Keratinocyte (primary cell): ENCODE measurements at regions not wholly inside any gene's neighbourhood (a gene's known extent, or its start where the extent isn't known, plus 50 kb on each side); places are given as distances from the start of the nearest gene placed in this dataset.

Source experiments
- DNase-seq: peaks from one replicate; pipeline ENCODE4 v3.0.0-alpha.2; 2011; ENCODE audit warnings: low read depth, missing footprints, low spot score
- FAIRE-seq: peaks from 2 replicates; lab custom pipeline; 2011; peaks lifted over from hg19 to GRCh38; lab: Jason Lieb, UNC
- H2AFZ ChIP-seq: 2 replicates; pipeline ENCODE4 v1.6.0; 2012; ENCODE audit warnings: low read length, control low read depth, inconsistent platforms; ENCODE audit not compliant: control insufficient read depth
- H3K27ac ChIP-seq: 2 replicates; pipeline ENCODE4 v1.5.1; 2011; ENCODE audit warnings: low read length; ENCODE audit not compliant: control insufficient read depth, insufficient read depth
- H3K27me3 ChIP-seq: 3 replicates; pipeline ENCODE4 v1.6.0; 2011; ENCODE audit warnings: low read length; ENCODE audit not compliant: control insufficient read depth, insufficient read depth; ENCODE audit errors: extremely low read depth
- H3K36me3 ChIP-seq, 2 experiments: 2 replicates in 1 of 2; 3 replicates in 1 of 2; pipeline ENCODE4 v1.5.1; 2011; ENCODE audit warnings: low read length in 2 of 2, mild to moderate bottlenecking in 1 of 2; ENCODE audit not compliant: control insufficient read depth in 2 of 2, insufficient read depth in 2 of 2; ENCODE audit errors: extremely low read depth in 1 of 2
- H3K4me1 ChIP-seq: 3 replicates; pipeline ENCODE4 v1.5.1; 2011; ENCODE audit warnings: low read length; ENCODE audit not compliant: control insufficient read depth, insufficient read depth; ENCODE audit errors: extremely low read depth
- H3K4me2 ChIP-seq: 3 replicates; pipeline ENCODE4 v1.6.0; 2011; ENCODE audit warnings: low read depth, low read length; ENCODE audit not compliant: control insufficient read depth, insufficient read depth; ENCODE audit errors: extremely low read depth
- H3K4me3 ChIP-seq, 3 experiments: fragments of 200-600 bp in 1 of 3; sonication (generic) in 1 of 3; 2 replicates in 2 of 3; 3 replicates in 1 of 3; pipeline ENCODE4 v1.5.1; 2011 to 2016; ENCODE audit warnings: low read length in 3 of 3, mild to moderate bottlenecking in 3 of 3, control low read depth in 2 of 3, inconsistent platforms in 1 of 3, low read depth in 1 of 3, mixed read lengths in 1 of 3, mixed run types in 1 of 3, moderate library complexity in 1 of 3; ENCODE audit not compliant: control insufficient read depth in 2 of 3, insufficient read depth in 2 of 3; ENCODE audit errors: extremely low read depth in 1 of 3
- H3K79me2 ChIP-seq: 2 replicates; pipeline ENCODE4 v1.6.0; 2012; ENCODE audit warnings: low read length; ENCODE audit not compliant: control insufficient read depth, insufficient read depth
- H3K9ac ChIP-seq: 3 replicates; pipeline ENCODE4 v1.6.0; 2011; ENCODE audit warnings: low read length; ENCODE audit not compliant: control insufficient read depth, insufficient read depth; ENCODE audit errors: extremely low read depth
- H3K9me1 ChIP-seq: 3 replicates; pipeline ENCODE4 v1.6.0; 2011; ENCODE audit warnings: low read length; ENCODE audit not compliant: control insufficient read depth, insufficient read depth; ENCODE audit errors: extremely low read depth
- H3K9me3 ChIP-seq: 2 replicates; pipeline ENCODE4 v1.5.1; 2012; ENCODE audit warnings: low read depth, low read length; ENCODE audit not compliant: control insufficient read depth
- H4K20me1 ChIP-seq: 3 replicates; pipeline ENCODE4 v1.6.0; 2011; ENCODE audit warnings: low read length; ENCODE audit not compliant: control insufficient read depth, insufficient read depth; ENCODE audit errors: extremely low read depth
- EZH2 ChIP-seq: IDR thresholded peaks from one replicate; pipeline ENCODE4 v1.6.1; 2012; ENCODE audit warnings: inconsistent platforms, mild to moderate bottlenecking, low read length, moderate library complexity
- dilution Hi-C: fragments of 300-500 bp; cut with MboI; formaldehyde crosslinking; loops from one replicate; pipeline ENCODE4 v1.7.0; 2020; ENCODE audit warnings: low sequenced_read_pairs; ENCODE audit not compliant: extremely low pct_ligation_motif_present
- TF ChIP-seq, protein P1 (sequence below), 3 experiments: IDR thresholded peaks in 1 of 3; conservative IDR thresholded peaks in 1 of 3; optimal IDR thresholded peaks in 1 of 3; 2 replicates in 2 of 3; 3 replicates in 1 of 3; pipeline versions ENCODE3 to v1.5.1; 2011; ENCODE audit warnings: low read length in 3 of 3, mild to moderate bottlenecking in 3 of 3, moderate library complexity in 2 of 3, control low read depth in 1 of 3, inconsistent platforms in 1 of 3; ENCODE audit not compliant: insufficient read depth in 2 of 3; ENCODE audit errors: extremely low read depth in 1 of 3

DNA sequence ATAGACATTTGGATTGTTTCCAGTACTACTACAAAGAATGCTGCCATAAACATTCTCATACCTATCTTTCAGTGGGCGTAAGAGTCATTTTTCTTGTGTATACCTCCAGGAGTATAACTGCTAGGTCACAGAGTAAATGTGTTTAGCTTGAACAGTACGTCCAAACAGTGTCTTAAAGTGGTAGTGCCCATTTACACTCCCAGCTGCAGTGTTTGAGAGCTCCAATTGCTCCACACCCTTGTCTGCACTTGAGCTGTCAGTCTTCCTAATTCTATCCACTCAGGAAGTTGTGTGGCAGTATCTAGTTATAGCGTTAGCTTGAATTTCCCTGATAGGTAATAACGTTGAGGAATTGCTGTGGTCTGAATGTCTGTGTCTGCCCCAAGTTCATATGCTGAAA, 404.7 kb upstream of the PPP2R3A start:
- Histone ChIP-seq H3K9me3 (no peaks in the 10 kb centered on the region), H3K4me3 (no peak overlapping the region), H2AFZ (no peak overlapping the region), H3K4me2 (no peak overlapping the region), H3K27ac (no peak overlapping the region), H3K36me3 (no peaks in the 10 kb centered on the region), H3K9ac (no peak overlapping the region), H3K79me2 (no peaks in the 10 kb centered on the region), H3K9me1 (no peaks in the 10 kb centered on the region), H4K20me1 (no peaks in the 10 kb centered on the region), H3K27me3 (no peaks in the 10 kb centered on the region), H3K4me1 (no peaks in the 10 kb centered on the region)
- FAIRE-seq: no peak
- TF ChIP-seq, protein P1, sequence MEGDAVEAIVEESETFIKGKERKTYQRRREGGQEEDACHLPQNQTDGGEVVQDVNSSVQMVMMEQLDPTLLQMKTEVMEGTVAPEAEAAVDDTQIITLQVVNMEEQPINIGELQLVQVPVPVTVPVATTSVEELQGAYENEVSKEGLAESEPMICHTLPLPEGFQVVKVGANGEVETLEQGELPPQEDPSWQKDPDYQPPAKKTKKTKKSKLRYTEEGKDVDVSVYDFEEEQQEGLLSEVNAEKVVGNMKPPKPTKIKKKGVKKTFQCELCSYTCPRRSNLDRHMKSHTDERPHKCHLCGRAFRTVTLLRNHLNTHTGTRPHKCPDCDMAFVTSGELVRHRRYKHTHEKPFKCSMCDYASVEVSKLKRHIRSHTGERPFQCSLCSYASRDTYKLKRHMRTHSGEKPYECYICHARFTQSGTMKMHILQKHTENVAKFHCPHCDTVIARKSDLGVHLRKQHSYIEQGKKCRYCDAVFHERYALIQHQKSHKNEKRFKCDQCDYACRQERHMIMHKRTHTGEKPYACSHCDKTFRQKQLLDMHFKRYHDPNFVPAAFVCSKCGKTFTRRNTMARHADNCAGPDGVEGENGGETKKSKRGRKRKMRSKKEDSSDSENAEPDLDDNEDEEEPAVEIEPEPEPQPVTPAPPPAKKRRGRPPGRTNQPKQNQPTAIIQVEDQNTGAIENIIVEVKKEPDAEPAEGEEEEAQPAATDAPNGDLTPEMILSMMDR (optimal IDR thresholded peaks at IDR 0.05 in 1 of 3, IDR thresholded peaks at IDR 0.05 in 1 of 3, conservative IDR thresholded peaks at IDR 0.05 in 1 of 3; ENCODE audit: extremely low read depth in 1 of 3, insufficient read depth in 2 of 3, low read length in 3 of 3): no peak
- TF ChIP-seq EZH2: no peak
- no peak for DNase-seq
- dilution Hi-C loops: no loop called here

DNA sequence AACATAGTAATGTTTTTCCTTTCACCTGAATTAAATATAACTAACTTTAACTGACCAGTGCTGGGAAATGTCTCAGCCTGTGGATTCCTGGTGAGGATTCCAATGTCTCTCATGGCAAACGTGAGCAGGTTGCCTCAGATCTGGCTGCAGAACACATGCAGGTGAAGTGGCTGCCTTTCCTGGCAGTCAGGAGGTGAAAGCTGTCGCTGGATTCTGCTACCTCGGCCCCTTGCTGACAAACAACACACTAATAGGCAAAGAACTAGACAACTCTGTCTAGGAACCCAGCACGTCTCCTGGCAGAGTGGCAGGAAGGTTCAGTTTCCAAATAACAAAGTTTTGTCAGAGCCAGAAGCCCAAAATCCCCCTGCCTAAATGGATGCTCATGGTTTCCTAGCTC, 400.8 kb upstream of the PPP2R3A start:
- Histone ChIP-seq H3K36me3 (no peaks in the 10 kb centered on the region), H3K9me3 (no peaks in the 10 kb centered on the region), H3K27me3 (no peaks in the 10 kb centered on the region), H3K4me1 (no peaks in the 10 kb centered on the region), H3K9ac (no peak overlapping the region), H3K4me2 (no peak overlapping the region), H4K20me1 (no peaks in the 10 kb centered on the region), H3K27ac (no peak overlapping the region), H3K79me2 (no peaks in the 10 kb centered on the region), H3K4me3 (no peak overlapping the region), H2AFZ (no peak overlapping the region), H3K9me1 (no peaks in the 10 kb centered on the region)
- dilution Hi-C loops: no loop called here
- FAIRE-seq (no peak), DNase-seq (no peak)
- no peak for TF ChIP-seq EZH2
- TF ChIP-seq, protein P1 (optimal IDR thresholded peaks at IDR 0.05 in 1 of 3, IDR thresholded peaks at IDR 0.05 in 1 of 3, conservative IDR thresholded peaks at IDR 0.05 in 1 of 3; ENCODE audit: extremely low read depth in 1 of 3, insufficient read depth in 2 of 3, low read length in 3 of 3): no peak
